HG03342 (cell line): ENCODE measurements at regions not wholly inside any gene's neighbourhood (a gene's known extent, or its start where the extent isn't known, plus 50 kb on each side); places are given as distances from the start of the nearest gene placed in this dataset.
"Not testable (repeated sequence)": the region's sequence is repeated elsewhere in the genome, so short reads cannot be mapped to it uniquely, and the experiment has no call there.

Experiments
- ATAC-seq: cut with Tn5 transposase; IDR thresholded peaks from one replicate; pipeline ENCODE4 v1.9.1; 2021; ENCODE audit warnings: mild to moderate bottlenecking, moderate library complexity; ENCODE audit not compliant: unreplicated experiment

GRCh38 chr16:29203046-29203932 is 203.2 kb downstream of the NPIPB11 start:
- ATAC-seq = not testable (repeated sequence)

GRCh38 chr16:29202642-29203041 is 203.9 kb downstream of the NPIPB11 start:
- ATAC-seq = not testable (repeated sequence)

- not testable (repeated sequence) for ATAC-seq
Measured at GRCh38 chr16:29202025-29202632, 204.4 kb downstream of the NPIPB11 start.

- ATAC-seq = not testable (repeated sequence)
Measured at GRCh38 chr16:29201296-29202024, 205.1 kb downstream of the NPIPB11 start.

- ATAC-seq = not testable (repeated sequence)
Measured at GRCh38 chr16:29200681-29201080, 205.8 kb downstream of the NPIPB11 start.

GRCh38 chr16:29200135-29200601 is 206.3 kb downstream of the NPIPB11 start:
- not testable (repeated sequence) for ATAC-seq

- ATAC-seq = not testable (repeated sequence)
Measured at GRCh38 chr16:29199626-29200025, 206.9 kb downstream of the NPIPB11 start.

GRCh38 chr16:29198731-29199521 is 207.6 kb downstream of the NPIPB11 start:
- no peak for ATAC-seq

GRCh38 chr16:29198231-29198630 is 208.3 kb downstream of the NPIPB11 start:
- no peak for ATAC-seq

- ATAC-seq = not testable (repeated sequence)
Measured at GRCh38 chr16:29197494-29198100, 208.9 kb downstream of the NPIPB11 start.

GRCh38 chr16:29196746-29197145 is 209.8 kb downstream of the NPIPB11 start:
- ATAC-seq = not testable (repeated sequence)

- not testable (repeated sequence) for ATAC-seq
Measured at GRCh38 chr16:29195116-29195872, 210.4 kb downstream of the LAT start.

- not testable (repeated sequence) for ATAC-seq
Measured at GRCh38 chr16:29194185-29194844, 209.5 kb downstream of the LAT start.

- ATAC-seq = not testable (repeated sequence)
Measured at GRCh38 chr16:29193634-29194033, 208.8 kb downstream of the LAT start.

GRCh38 chr16:29193248-29193574 is 208.4 kb downstream of the LAT start:
- ATAC-seq = not testable (repeated sequence)

GRCh38 chr16:29192329-29193247 is 207.7 kb downstream of the LAT start:
- ATAC-seq = no peak

GRCh38 chr16:29191636-29192180 is 206.9 kb downstream of the LAT start:
- ATAC-seq = not testable (repeated sequence)
